HG03520 (cell line): ENCODE measurements at regions not wholly inside any gene's neighbourhood (a gene's known extent, or its start where the extent isn't known, plus 50 kb on each side); places are given as distances from the start of the nearest gene placed in this dataset.

Experiments used
- ATAC-seq: cut with Tn5 transposase; IDR thresholded peaks from one replicate; pipeline ENCODE4 v1.9.1; 2021; ENCODE audit warnings: mild to moderate bottlenecking, moderate library complexity; ENCODE audit not compliant: unreplicated experiment

DNA sequence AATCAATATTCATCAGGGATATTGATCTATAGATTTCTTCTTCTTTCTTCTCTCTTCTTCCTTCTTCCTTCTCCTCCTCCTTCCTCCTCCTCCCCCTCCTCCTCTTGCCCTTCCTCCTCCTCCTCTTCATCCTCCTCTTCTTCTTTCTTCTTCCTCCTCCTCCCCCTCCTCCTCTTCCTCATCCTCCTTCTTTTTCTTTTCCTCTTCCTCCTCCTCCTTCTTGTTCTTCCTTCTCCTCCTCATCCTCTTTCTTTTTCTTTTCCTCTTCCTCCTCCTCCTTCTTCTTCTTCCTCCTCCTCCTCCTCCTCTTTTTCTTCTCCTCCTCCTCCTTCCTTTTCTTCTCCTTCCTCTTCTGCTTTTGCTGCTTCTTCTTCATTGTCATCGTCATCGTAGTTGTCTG lies 52.4 kb upstream of the SERINC1 start:
- ATAC-seq = no peak

DNA sequence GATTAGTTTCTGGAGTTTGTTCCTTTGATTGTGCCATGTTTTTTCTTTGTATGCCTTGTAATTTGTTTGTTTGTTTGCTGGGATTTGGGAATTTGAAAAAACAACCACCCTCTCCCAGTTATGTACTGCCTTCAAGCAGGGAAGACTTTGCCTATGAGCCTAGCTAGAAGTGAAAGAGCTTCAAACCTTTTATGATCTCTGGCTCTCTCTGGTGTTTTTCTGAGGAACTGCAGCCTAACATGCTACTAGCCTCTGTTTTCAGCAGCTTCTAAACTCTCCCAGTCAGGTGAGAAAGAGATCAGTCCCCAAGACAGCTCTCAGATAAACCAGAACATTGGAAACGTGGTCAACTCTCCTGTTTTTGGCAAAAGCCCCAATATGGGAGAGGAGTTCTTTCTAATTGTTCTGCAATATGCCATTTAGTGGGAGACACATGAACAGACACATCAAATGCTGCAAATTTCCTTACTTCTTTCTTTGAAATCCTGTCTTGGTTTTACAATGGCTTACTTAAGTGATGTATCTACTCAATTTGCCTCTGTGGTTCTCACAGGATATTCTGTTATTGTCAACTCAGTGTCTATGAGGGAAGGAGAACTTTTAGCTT lies 58.9 kb upstream of the SERINC1 start:
- peak; percentile 92 for ATAC-seq

DNA sequence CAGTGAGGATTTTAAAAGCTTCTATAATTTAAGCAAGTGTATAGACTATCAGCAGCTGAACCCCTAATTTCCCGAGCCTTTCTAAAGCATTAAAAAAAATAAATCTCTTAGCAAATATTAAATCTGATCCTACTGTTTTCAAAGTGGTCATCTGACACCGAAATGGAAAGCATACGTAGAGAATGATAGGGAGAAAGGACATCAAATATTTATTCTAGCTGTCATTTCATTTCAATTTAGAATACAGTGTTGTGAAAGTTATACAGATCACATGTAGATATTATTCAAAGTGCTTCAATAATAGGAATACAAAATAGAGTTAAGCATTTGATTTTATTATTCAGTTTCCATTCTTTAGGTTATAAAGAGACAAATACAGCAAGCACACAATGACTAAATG lies 61.9 kb upstream of the PKIB start:
- ATAC-seq = no peak

DNA sequence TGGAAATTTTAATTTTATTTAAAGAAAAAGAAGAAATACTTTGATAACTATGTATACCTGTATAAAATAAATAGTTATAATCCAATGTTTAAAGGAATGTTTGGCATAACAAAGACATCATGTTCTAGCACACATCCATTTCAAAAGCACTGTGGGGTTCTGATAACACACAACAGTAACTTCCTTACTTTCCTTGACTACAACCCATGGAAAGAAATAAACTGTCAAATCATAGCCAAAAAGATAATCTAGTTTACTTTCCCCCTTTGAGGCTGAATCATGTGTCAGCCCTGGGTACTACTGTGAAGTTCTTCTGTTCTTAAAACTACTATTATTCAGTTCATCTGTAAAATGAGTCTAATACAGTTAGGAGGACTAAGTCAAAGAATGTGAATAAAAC lies 61.4 kb upstream of the PKIB start:
- no peak for ATAC-seq

DNA sequence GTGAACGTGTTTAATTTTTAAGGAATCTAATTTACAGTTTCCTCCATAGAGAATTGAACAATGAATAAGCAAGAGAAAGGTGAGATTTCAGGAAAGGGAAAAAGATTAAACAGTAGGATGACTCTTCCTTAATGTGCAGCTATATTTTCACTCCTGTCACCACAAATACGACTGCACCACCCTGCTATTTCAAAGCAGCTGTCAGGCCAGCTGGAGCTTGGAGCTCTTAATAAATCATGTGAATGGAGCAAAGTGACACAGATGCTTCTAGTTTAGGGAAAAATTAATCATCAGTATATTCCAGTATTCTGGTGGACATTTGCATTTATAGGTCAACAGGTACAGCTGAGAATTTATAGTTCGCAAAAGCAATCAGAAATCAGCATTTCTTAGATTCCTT lies 56.5 kb upstream of the PKIB start:
- no peak for ATAC-seq

DNA sequence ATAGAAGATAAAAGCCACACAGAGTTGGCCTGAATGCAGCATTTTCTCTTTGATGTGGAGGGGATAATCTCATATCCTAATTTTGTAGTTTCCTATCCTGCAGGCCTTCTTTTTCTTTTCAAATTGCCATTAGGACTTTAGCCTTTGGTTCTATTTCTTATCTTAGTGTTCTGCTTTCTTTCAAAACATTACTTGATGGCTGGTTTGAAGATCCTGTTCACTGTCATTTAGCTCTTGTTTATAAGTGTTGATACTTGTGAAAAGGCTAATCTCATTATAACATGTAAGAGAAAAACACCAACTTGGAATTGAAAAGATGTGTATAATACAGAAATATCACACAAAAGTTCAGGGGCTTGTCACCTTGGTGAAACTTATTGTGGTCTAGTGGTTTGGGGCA lies 54.6 kb upstream of the PKIB start:
- no peak for ATAC-seq

DNA sequence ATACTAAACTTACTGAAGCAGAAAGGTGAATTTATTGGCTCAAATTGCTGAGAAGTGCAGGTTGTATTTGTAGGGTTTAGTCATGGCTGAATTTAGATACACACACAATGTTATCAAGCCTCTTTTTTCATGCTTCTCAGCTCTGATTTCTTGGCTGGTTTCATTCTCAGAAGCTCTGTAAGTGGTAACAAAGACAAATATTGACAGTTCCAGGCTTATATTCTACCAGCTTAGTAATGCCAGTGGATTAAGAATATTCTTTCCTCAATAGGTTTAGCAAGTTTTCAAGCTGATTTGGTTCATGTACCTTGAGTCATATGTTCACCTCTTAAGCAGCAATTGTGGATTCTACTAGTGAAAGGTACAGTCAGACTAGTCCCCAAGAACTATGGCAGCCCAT lies 52.1 kb upstream of the PKIB start:
- no peak for ATAC-seq
